Liver (tissue), 8 donors: ENCODE measurements at regions not wholly inside any gene's neighbourhood (a gene's known extent, or its start where the extent isn't known, plus 50 kb on each side); places are given as distances from the start of the nearest gene placed in this dataset.

Experiments used
- DNase-seq: peaks from one replicate; pipeline ENCODE4 v3.0.0-alpha.2; 2017; ENCODE audit warnings: low spot score
- H3K27ac ChIP-seq, 2 donors: one replicate each; pipeline ENCODE4 v1.7.0; 2013; ENCODE audit warnings: inconsistent platforms in 2 of 2, low read length in 2 of 2, control low read depth in 1 of 2, low read depth in 1 of 2, mild to moderate bottlenecking in 1 of 2
- H3K27me3 ChIP-seq, 4 donors: one replicate each; pipeline versions ENCODE4 v1.6.1 to v1.7.0; 2013; ENCODE audit warnings: low read length in 3 of 4, inconsistent platforms in 1 of 4, mild to moderate bottlenecking in 1 of 4, moderate library complexity in 1 of 4; ENCODE audit not compliant: control insufficient read depth in 4 of 4, insufficient read depth in 4 of 4
- H3K36me3 ChIP-seq, 4 donors: one replicate each; pipeline versions ENCODE4 v1.6.1 to v1.7.0; 2013; ENCODE audit warnings: low read length in 3 of 4, mild to moderate bottlenecking in 3 of 4, low read depth in 1 of 4, moderate library complexity in 1 of 4; ENCODE audit not compliant: control insufficient read depth in 4 of 4, insufficient read depth in 3 of 4
- H3K4me1 ChIP-seq, 4 donors: one replicate each; pipeline versions ENCODE4 v1.6.1 to v1.7.0; 2013; ENCODE audit warnings: low read length in 3 of 4, mild to moderate bottlenecking in 3 of 4, moderate library complexity in 1 of 4; ENCODE audit not compliant: control insufficient read depth in 4 of 4, insufficient read depth in 4 of 4
- H3K4me3 ChIP-seq, 3 donors: one replicate each; pipeline versions ENCODE4 v1.6.1 to v1.7.0; 2013; ENCODE audit warnings: low read length in 3 of 3, control low read depth in 1 of 3, low read depth in 1 of 3, mild to moderate bottlenecking in 1 of 3
- H3K9ac ChIP-seq, 2 donors: one replicate each; pipeline ENCODE4 v1.7.0; 2013; ENCODE audit warnings: low read length in 2 of 2, mild to moderate bottlenecking in 2 of 2, moderate library complexity in 2 of 2, control low read depth in 1 of 2, low read depth in 1 of 2
- H3K9me3 ChIP-seq, 4 donors: one replicate each; pipeline versions ENCODE4 v1.6.1 to v1.7.0; 2013; ENCODE audit warnings: low read length in 3 of 4; ENCODE audit not compliant: control insufficient read depth in 4 of 4
- CTCF ChIP-seq: fragments of 150-350 bp; IDR thresholded peaks from 2 replicates; pipeline ENCODE4 v1.5.1; 2017; ENCODE audit warnings: improper control_type of control experiment, low read depth, low read length; ENCODE audit not compliant: missing input control
- EGR1 ChIP-seq, 2 donors: IDR thresholded peaks; 2 replicates each; pipeline ENCODE4 v1.6.1; 2016 to 2018; ENCODE audit warnings: antibody characterized with exemption in 2 of 2, low read depth in 2 of 2
- FOXA1 ChIP-seq: IDR thresholded peaks from 2 replicates; pipeline ENCODE4 v1.6.1; 2016; ENCODE audit warnings: antibody characterized with exemption
- GABPA ChIP-seq, 2 donors: IDR thresholded peaks in 1 of 2; conservative IDR thresholded peaks in 1 of 2; 2 replicates each; pipeline ENCODE4 v1.6.1; 2016; ENCODE audit warnings: antibody characterized with exemption in 2 of 2, mild to moderate bottlenecking in 1 of 2, moderate library complexity in 1 of 2
- HNF4A ChIP-seq, 2 donors: conservative IDR thresholded peaks; 2 replicates each; pipeline ENCODE4 v1.6.1; 2016; ENCODE audit warnings: antibody characterized with exemption in 2 of 2, mild to moderate bottlenecking in 2 of 2
- HNF4G ChIP-seq: IDR thresholded peaks from 2 replicates; pipeline ENCODE4 v1.6.1; 2016; ENCODE audit warnings: antibody characterized with exemption
- JUND ChIP-seq, 2 donors: IDR thresholded peaks; 2 replicates each; pipeline ENCODE4 v1.6.1; 2016; ENCODE audit warnings: antibody characterized with exemption in 2 of 2
- MAX ChIP-seq: IDR thresholded peaks from 2 replicates; pipeline ENCODE4 v1.6.1; 2016; ENCODE audit warnings: antibody characterized with exemption
- NR2F2 ChIP-seq: IDR thresholded peaks from 2 replicates; pipeline ENCODE4 v1.6.1; 2016; ENCODE audit warnings: antibody characterized with exemption
- RAD21 ChIP-seq, 2 donors: IDR thresholded peaks; 2 replicates each; pipeline ENCODE4 v1.6.1; 2016; ENCODE audit warnings: antibody characterized with exemption in 2 of 2, mild to moderate bottlenecking in 2 of 2
- RXRA ChIP-seq, 2 donors: IDR thresholded peaks; 2 replicates each; pipeline ENCODE4 v1.6.1; 2017 to 2018; ENCODE audit warnings: antibody characterized with exemption in 2 of 2, mild to moderate bottlenecking in 1 of 2
- SP1 ChIP-seq: IDR thresholded peaks from 2 replicates; pipeline ENCODE4 v1.6.1; 2018; ENCODE audit warnings: antibody characterized with exemption, mild to moderate bottlenecking
- TAF1 ChIP-seq: conservative IDR thresholded peaks from 2 replicates; pipeline ENCODE4 v1.6.1; 2016; ENCODE audit warnings: antibody characterized with exemption, mild to moderate bottlenecking
- YY1 ChIP-seq: IDR thresholded peaks from 2 replicates; pipeline ENCODE4 v1.6.1; 2016; ENCODE audit warnings: antibody characterized with exemption, mild to moderate bottlenecking
- ZBTB33 ChIP-seq: IDR thresholded peaks from 2 replicates; pipeline ENCODE4 v1.6.1; 2016; ENCODE audit warnings: antibody characterized with exemption
- WGBS: extraction: QIAGEN DNeasy Blood & Tissue Kit; methylation state at CpG from one replicate; pipeline ENCODE4 v1.1.7; 2013; 5-methylcytosine and 5-hydroxymethylcytosine counted together
- TF ChIP-seq, protein P1 (sequence below): IDR thresholded peaks from 2 replicates; pipeline ENCODE4 v1.6.1; 2016; ENCODE audit warnings: antibody characterized with exemption, mild to moderate bottlenecking
- TF ChIP-seq, protein P2 (sequence below): IDR thresholded peaks from 2 replicates; pipeline ENCODE4 v1.6.1; 2016; ENCODE audit warnings: antibody characterized with exemption
- donor health status: healthy.
- donor health status: healthy.
- donor health status: healthy.
- donor health status: healthy.
- donor health status: healthy.

GRCh38 chr10:3531670-3532069 lies 253.3 kb downstream of the KLF6 start (continued):
- TF ChIP-seq, protein P1, sequence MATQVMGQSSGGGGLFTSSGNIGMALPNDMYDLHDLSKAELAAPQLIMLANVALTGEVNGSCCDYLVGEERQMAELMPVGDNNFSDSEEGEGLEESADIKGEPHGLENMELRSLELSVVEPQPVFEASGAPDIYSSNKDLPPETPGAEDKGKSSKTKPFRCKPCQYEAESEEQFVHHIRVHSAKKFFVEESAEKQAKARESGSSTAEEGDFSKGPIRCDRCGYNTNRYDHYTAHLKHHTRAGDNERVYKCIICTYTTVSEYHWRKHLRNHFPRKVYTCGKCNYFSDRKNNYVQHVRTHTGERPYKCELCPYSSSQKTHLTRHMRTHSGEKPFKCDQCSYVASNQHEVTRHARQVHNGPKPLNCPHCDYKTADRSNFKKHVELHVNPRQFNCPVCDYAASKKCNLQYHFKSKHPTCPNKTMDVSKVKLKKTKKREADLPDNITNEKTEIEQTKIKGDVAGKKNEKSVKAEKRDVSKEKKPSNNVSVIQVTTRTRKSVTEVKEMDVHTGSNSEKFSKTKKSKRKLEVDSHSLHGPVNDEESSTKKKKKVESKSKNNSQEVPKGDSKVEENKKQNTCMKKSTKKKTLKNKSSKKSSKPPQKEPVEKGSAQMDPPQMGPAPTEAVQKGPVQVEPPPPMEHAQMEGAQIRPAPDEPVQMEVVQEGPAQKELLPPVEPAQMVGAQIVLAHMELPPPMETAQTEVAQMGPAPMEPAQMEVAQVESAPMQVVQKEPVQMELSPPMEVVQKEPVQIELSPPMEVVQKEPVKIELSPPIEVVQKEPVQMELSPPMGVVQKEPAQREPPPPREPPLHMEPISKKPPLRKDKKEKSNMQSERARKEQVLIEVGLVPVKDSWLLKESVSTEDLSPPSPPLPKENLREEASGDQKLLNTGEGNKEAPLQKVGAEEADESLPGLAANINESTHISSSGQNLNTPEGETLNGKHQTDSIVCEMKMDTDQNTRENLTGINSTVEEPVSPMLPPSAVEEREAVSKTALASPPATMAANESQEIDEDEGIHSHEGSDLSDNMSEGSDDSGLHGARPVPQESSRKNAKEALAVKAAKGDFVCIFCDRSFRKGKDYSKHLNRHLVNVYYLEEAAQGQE, result no peak
- TF ChIP-seq RXRA (IDR thresholded peaks at IDR 0.05) (no peak), FOXA1 (no peak), HNF4A (conservative IDR thresholded peaks at IDR 0.05) (no peak), TAF1 (no peak), SP1 (no peak), JUND (IDR thresholded peaks at IDR 0.05) (no peak), GABPA (IDR thresholded peaks at IDR 0.05 in 1 of 2, conservative IDR thresholded peaks at IDR 0.05 in 1 of 2) (no peak), HNF4G (no peak), MAX (no peak)
- TF ChIP-seq, protein P2, sequence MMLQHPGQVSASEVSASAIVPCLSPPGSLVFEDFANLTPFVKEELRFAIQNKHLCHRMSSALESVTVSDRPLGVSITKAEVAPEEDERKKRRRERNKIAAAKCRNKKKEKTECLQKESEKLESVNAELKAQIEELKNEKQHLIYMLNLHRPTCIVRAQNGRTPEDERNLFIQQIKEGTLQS, result no peak

DNA sequence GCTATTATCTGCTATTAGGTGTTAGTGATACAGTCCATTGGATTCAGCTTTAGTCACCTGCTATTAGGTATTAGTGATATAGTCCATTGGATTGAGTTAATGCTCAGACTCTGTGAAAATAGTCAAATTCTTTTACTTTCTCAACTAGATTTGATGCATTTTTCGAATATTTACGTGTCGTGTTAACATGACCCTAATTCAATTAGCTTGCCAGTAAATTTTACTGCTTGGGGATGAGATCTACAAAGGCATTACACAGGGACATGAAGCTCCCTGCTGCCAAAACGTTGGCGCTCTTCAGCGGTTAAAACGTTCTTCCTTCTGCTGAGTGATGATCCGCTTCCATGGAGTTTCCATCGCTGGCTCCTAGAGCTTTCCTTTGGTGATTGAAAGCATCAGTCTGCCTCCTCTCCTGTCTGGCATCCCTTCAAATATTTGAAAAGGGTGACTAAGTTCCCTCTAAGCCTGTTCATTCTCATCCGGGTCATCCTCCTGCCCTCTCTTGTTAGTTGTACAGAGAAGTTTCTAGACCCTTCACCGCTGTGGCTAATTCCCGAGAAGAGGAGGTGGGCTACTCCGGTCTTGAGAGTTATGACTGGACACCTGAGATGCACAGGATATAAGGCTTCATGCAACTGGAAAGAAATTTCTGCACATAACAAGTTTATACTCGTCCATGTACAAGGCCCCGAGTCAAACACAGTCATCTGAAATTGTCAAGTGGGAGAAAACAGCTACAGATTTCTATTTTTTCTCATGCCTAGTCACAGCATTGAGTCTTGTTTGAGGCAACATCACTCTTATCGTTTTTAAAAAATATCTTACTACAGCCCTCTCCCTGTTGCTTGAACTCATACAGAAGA lies 254.0 kb downstream of the KLF6 start:
- Histone ChIP-seq H3K9ac (no peak overlapping the region), H3K27me3 (peaks cover 0 to 4% (median 0%) of the 10 kb centered on the region in 4 donors), H3K27ac (no peak overlapping the region), H3K4me3 (no peak overlapping the region), H3K36me3 (no peaks in the 10 kb centered on the region), H3K9me3 (no peaks in the 10 kb centered on the region), H3K4me1 (no peaks in the 10 kb centered on the region)
- no peak for DNase-seq
- TF ChIP-seq, protein P1, result no peak
- TF ChIP-seq SP1 (no peak), RAD21 (IDR thresholded peaks at IDR 0.05) (no peak), FOXA1 (no peak), NR2F2 (no peak), MAX (no peak), JUND (IDR thresholded peaks at IDR 0.05) (no peak), TAF1 (no peak), EGR1 (IDR thresholded peaks at IDR 0.05; ENCODE audit: low read depth in 2 of 2) (no peak), YY1 (no peak), HNF4A (conservative IDR thresholded peaks at IDR 0.05) (no peak), GABPA (IDR thresholded peaks at IDR 0.05 in 1 of 2, conservative IDR thresholded peaks at IDR 0.05 in 1 of 2) (no peak), CTCF (no peak), HNF4G (no peak), ZBTB33 (no peak)
- TF ChIP-seq, protein P2, result no peak
- 87% methylated on average over 16 of the region's 16 CpGs for WGBS
